ELF-1 (cell line): ENCODE measurements at regions not wholly inside any gene's neighbourhood (a gene's known extent, or its start where the extent isn't known, plus 50 kb on each side); places are given as distances from the start of the nearest gene placed in this dataset.
A peak's percentile ranks its signal among the peaks of the same experiment; 100 is the strongest.
"Not testable (repeated sequence)": the region's sequence is repeated elsewhere in the genome, so short reads cannot be mapped to it uniquely, and the experiment has no call there.

Experiments
- DNase-seq: peaks from one replicate; pipeline ENCODE4 v3.0.0-alpha.2; 2016; ENCODE audit warnings: low read depth, low spot score

DNA sequence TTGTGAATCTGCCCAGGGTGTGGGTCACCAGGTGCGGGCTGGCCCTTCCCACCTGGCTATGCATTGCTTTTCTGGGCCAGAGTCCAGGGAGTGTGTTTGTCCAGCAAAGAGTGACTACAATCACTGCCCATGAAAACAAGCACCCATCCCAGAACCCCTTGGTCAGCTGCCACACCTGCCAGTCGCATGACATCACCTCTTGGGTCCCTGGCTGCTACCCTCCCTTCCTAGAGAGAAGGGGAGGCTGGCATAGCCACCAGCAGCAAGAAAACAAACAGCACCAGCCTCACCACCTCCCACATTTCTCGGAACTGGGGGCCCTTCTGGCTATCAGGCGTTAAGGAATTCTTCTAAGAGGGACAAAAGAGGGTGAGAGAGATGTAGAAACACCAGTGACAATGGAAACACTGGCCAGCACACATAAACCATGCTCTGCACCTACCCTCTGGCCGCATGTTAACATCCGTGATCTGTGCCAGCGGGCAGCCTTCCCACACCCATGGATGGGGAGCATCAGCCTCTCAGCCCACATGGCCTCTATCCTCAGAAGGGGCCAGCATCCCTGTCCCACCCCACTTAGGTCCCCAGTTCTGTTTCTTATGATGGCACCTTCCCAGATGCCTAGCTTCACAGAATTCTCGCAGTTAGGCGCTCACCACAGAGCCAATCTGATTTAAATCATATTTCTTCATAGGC, 109.7 kb upstream of the GLI2 start:
- no peak for DNase-seq

DNA sequence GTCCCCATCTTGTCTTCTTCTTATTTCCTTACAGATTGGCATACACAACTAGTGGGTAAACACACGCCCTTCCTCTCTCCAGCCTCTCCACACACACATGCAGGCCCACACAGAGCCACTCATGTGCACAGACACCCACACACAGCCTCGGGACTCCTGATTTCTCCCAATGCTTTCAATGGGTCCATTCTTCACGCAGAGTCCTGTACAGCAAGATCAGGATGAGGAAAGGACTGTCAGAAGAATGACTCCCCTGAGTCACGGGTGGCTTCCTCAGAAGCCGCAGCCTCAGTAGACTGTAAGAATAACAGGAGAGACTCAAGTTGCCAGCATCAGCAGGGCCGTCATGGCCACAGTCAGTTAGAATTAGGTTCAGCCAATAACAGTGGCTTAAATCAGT, 109.1 kb upstream of the GLI2 start:
- no peak for DNase-seq

DNA sequence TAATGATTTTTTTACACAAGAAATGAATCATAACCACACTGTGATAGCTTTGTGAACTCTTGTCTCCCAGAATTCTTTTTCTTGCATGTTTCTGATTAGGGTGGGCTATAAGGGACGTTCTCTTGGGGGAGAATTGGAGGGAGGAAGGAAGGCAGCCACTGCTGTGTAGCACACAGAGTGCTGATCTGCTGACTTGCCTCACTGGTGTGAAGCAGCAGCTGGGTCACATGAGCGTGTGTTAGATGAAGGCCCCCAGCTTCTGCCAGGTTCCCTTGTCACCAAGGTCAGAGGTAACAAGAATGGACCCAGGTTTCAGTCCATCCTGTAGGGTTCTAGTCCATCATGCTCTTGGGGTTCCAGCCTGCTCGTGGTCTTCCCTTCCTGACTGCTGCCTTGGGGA, 107.4 kb upstream of the GLI2 start:
- no peak for DNase-seq

DNA sequence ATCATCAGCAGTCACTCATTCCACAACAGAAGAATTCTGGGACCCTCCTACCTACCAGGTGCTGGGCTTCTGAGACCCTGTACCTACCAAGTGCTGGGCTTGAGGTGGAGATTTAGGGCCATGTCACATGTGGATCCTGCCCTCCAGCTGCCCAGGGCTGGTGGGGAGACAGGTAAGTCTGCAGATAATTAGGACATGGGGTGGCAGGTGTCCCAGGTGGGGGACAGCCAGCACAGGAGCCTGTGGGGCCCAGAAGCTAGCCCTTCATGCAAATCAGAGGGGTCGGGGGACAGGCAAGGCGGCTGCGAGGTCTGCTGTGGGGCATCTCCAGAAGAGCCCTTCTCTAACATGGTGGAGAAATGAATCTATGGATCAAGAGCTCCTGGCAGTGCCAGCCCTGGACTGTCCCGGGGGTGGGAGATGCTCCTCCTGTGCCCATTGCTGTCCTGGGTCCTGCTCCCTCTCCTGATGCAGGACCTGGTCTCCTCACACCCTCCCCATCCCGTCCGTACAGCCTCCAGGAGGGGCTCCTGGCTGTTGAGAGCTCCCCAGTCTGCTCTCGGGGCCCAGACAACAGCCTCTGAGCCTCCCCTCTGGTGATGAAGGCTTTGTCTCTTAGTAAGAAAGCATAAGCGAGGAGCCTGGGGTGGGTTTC, 106.3 kb upstream of the GLI2 start:
- no peak for DNase-seq

DNA sequence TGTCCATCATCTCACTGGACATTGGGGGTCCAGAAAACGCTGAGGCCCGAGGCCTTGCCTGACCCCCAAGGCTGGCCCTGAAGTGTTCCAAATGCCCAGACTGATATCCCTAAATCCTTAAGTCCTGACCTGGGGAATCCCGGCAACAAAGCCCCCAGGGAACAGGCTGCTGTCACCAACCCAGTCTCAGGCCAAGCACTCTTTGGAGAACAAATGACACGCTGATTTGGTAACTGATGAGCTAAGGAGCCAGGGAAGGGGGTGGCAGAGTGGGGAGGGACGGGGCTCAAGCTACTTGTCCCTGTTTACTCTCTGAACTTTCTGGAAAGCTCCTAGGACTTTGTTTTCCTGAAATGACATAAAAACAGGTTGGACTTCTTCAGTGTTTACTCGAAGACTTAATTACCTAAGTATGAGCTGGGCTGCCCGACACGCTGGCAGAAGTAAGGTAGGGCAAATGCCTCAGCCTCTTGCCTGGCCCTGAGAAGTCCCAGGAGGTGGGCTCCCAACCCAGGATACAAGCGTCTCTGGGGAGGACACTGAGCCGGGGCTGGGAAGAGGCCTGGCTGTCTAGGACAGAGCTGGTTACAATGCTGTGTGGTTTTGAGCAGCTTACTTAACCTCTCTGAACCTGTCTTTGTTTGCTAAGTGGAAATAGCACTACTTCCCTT, 105.5 kb upstream of the GLI2 start:
- DNase-seq = peak; percentile 54

DNA sequence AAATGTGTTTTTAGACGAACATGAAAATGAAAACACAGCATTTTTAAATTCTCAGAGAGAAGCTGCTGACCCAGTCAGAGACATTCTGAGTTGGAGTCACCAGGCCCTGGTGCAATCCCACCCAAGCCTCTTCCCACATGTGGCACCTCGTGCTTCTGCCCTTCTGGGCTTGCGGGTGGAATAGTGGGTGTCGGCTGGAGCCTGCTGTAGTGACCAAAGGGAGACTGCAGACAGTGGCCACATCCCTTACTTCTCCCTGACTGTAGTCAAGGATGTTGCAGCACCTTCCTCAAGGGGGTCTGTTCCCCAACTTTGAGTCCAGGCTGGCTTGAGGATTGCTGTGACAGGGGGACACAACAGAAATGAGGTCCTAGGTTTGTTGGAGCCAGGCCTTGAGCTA, 104.4 kb upstream of the GLI2 start:
- no peak for DNase-seq

DNA sequence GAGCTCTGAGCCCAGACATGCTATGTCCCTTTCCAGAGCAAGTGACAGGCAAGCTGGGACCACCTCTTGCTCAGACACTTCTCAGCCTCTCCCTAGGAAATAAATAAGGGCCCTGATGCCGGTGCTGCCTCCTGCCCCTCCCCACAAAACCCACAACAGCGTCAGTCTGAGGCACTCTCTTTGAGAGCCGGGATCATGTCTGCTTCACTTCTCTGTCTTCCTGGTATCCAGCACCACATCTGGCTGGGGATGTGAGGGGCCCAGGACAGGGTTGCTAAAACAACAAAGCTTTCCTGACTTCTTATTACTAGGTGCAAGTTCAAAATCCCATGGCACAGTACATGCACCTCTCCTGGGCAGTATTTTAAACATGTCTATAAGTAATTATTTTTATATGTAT, 103.9 kb upstream of the GLI2 start:
- DNase-seq = no peak

DNA sequence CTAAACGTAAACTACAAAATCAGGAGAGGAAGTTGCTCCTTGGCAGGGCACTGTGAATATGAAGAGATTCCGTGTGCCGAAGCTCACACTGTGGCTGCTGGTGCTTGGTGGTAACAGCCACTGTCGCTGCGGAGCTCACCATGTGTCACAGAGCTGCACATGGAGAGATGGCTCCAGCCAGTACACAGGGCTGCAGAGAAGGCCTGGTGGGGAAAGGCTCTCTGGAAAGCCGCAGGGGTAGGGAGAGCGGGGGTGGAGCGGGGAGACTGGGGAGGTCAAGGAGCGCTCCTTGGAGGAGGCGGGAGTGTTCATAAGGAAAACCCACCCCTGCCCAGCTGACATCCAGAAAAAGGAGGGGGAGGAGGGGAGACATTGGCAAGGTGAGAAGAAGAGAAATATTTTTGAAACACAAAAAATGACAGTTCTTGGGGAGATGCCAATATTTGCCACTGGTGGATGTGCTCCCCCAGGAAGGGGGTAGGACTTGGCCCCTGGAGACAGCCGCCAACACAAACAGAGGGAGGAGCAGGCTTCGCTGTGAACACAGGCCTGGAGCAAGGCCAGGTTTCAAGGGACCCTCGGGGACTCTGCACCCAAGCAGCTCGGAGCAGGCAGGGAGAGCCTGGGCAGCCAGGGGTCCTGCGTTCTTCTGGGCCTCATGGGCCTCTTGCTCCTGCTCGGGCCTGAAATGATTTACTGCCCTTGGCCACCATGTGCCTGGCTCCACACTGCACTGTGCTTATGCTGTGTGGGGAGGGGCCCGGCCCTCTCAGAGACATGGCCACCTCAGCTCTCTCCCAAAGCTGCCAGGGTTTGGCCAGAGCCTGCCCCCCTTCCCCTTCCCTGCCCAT, 102.6 kb upstream of the GLI2 start:
- no peak for DNase-seq

DNA sequence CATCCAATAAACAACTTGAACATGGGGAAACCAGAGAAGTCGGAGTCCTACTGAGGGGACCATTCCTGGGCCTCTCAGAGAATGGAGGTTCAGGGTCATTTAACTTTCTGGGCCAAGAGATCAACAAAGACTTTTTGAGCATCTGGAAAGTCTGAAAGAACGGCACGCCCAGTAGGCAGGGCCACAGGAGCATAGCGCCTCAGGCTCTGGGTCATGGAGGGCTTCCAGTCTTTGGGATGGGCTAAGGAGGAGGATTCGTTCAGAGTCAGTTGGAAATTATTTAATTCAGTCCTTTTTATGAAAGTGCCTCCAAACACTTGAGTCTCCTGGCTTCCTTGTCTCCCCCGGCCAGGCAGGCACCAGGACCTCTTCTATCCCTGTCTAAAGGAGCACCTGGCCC, 101.1 kb upstream of the GLI2 start:
- no peak for DNase-seq

DNA sequence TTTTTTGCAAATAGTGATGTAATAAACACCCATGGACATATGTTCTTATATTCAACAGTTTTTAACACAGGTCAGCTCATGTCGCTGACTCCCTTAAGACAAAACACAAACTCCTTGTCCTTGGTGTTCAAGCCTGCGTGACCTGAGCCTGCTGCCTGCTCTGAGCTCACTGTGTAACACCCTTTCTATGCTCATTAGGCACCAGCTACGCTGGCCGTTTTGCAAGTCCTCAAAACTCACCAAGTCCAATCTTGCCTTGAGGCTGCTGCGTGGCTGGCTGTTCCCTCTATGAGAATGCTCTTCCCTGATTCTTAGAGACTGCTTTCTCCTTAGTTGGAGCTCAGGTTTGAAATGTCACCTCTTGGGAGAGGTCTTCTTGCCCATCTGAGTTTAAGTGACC, 100.5 kb upstream of the GLI2 start:
- no peak for DNase-seq

DNA sequence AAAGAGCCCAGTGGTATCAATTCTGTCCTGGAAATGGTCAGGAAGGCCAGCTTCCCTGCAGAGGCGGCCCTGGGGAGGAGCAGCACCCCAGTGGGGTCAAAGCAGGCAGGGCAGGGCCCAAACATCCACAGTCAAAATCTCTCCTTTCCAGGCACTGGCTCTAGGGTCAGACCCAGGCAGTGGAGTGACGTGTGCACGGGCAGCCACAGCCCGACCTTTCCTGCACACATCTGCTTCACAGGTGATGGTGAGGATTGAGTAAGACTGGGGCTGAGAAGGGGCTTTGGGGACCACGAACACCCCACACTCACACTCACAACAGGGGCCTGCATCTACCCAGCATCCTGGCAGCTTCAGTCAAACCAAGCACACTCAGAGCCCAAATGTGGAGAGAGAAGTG, 97.8 kb upstream of the GLI2 start:
- no peak for DNase-seq

DNA sequence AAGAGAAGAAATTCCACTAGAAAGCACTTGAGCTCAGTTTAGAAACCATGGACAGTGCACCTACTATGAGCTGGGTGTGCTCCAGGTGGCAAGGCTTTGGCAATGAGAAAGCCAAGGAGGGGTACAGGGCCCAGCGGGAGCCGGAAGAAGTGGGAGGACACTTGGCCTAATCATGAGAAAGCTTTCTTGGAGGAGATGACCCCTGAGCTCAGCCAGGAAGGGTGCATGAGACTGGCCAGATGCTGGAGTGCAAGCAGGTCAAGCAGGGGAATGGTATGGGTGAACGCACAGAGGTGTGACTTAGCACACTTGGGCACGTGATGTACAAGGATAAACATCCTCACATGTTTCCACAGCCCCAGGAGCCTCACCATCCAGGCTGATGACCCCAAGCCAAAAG, 97.2 kb upstream of the GLI2 start:
- DNase-seq = no peak

DNA sequence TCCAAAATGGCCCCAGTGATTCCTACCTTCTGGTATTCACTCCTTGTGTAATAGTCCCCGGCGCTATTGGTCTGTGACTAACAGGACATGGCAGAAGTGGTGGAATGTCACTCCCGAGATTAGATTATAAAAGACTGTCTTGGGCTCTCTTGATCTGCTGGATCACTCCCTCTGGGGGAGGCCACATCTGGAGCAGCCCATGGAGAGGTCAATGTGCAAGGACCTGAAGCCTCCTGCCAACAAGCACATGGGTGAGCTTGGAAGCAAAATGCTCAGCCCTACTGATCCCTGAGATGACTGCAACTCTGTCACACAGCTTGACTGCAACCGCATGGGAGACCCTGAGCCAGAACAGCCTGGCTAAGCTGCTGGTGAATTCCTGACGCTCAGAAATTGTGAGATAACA, 94.3 kb upstream of the GLI2 start:
- DNase-seq = no peak

DNA sequence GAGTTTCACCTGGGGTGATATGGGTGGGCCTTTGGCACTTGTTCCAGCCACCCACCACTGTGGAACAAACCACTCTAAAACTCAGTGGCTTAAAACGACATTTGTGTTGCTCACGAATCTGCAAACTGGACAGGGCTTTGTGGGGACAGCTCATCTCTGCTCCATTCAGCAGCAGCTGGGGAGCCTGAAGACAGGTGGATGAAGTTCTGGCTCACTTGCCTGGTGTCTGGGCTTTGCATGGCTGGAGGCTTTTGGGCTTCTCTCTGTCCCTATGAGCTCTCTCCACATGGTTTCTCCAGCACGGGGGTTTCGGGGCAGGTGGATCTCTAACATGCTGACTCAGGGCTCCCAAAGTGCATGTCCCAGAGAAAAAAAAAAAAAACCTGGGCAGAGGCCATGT, 93.0 kb upstream of the GLI2 start:
- DNase-seq = no peak

DNA sequence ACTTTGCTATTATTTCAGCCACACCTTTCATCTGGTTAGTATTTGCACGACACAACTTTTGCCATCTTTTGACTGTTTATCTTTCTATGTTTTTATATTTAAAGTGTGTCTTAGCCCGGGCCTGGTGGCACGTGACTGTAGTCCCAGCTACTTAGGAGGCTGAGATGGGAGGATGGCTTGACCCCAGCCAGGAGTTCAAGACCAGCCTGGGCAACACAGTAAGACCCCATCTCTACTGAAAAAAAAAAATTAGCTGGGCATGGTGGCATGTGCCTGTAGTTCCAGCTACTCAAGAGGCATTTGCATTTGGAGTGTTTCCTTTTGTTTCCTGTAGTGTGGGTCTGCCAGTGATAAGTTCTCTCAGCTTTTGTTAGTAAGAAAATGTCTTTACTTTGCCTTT, 88.7 kb upstream of the GLI2 start:
- DNase-seq = no peak

DNA sequence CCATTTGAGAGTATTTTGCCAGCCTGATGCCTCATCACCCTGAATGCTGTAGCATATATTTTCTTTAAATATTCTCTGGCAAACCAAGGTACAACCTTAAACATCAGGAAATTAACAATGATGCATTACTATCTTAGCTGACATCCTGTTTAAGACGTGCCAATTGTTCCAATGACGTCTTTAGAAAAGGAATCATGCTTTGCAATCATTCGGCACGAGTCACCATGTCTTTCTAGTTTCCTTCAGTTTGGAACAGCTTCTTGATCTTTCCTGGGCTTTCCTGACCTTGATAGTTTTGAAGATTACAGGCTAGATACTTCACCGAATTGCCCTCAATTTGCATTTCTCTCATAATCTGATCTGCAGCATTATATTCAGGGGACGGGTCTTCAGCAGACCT, 88.2 kb upstream of the GLI2 start:
- DNase-seq = no peak

DNA sequence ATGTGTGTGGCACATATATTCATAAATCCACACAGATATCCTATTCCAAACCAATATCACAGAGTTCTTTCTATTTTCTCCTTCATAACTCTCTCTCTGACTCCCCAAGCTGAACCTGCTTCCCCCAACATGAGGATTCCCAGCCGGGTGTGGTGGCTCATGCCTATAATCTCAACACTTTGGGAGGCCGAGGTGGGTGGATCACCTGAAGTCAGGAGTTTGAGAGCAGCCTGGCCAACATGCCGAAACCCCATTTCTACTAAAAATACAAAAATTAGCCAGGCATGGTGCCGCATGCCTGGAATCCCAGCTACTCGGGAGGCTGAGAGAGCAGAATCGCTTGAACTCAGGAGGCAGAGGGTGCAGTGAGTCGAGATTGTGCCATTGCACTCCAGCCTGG, 86.3 kb upstream of the GLI2 start:
- DNase-seq = not testable (repeated sequence)

DNA sequence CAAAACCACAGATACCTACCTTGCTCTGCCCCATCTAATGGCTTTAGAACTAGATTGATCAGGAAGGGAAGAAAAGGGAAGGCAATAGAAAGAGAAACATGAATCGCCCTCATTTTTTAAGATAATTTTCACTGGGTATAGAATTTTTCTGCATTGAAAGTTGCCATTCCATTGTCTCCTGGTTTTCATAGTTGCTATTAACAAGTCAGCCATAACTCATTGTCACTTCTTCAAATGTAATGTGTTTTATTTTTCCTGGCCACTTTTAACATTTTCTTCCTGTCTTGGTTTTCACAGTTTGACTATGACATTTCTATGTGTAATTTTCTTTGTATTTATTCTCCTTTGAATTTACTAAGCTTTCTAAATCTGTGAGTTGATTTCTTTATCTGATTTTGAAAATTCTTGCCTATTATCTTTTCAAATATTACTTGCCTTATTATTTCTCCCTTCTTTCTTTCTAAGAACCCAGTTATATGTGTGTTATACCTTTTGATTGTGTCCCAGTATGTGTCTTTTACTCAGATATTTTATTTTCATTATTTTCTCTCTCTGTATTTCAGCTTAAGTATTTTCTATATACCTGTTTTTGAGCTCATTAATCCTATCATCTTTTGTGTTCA, 85.5 kb upstream of the GLI2 start:
- no peak for DNase-seq

DNA sequence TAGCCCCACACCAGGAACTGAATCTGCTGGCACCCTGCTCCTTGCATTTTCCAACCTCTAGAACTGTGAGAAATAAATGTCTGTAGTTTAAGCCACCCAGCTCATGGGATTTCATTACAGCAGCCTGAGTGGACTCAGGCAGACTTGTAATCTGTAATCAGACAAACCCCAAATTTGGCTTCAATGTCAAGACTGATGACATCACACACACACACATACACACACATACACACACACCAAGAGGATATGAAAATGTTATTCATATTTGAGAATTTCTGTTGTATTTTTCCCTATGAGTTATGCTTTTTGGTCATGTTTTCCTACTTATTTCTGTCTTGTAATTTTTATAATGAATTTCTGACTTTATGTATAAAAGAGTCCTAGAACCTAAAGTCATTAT, 83.8 kb upstream of the GLI2 start:
- no peak for DNase-seq

DNA sequence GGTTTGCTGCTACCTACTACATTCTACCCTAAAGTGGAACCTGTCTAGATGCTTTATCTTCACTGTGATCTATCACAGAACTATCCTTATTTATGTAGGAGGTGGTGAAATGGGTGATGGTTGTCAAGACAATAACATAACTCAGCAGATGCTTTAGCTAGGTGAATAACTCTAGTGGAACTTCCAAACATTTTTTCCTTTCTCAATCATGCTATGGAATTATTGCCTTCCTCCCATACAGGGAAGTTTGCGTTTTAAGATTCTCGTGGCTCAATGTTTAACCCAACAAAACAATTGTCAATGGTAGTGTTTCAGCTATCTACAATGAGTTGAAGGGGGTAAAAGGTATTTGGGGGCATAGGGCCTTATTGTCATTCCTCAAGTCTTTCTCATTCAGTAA, 82.6 kb upstream of the GLI2 start:
- no peak for DNase-seq

DNA sequence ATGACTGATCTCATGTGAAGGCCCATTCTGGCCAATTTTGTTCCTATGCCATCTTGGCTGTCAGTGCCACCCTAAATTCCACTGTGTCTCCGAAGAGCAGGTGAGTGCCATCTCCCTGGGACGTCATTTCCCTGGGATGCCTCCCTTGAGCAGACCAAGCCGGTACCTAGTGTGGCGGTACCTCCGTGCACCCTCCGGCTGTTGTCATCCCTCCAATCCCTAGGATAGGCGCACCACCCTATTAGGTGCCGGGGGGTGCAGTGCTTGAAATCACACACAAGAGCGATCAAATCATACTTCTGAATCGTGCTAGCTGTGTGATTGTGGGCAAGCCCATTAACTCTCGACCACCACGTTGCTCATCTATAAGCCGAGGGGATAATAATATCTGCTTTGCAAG, 81.8 kb upstream of the GLI2 start:
- DNase-seq = no peak
